PC-9 (cell line): ENCODE measurements at regions not wholly inside any gene's neighbourhood (a gene's known extent, or its start where the extent isn't known, plus 50 kb on each side); places are given as distances from the start of the nearest gene placed in this dataset.
"Not testable (repeated sequence)": the region's sequence is repeated elsewhere in the genome, so short reads cannot be mapped to it uniquely, and the experiment has no call there.

ENCODE experiments used
- BruUV-seq: library from RNA; stranded (reverse); fragments of 400-500 nt; replicated peaks from 2 replicates; lab custom pipeline; 2021; lab: Mats Ljungman, UMichigan
- CTCF ChIA-PET: fragments of 300-600 bp; sonication (Branson Sonifier 250); formaldehyde crosslinking; loops from one replicate; lab custom pipeline; 2022; ENCODE audit warnings: antibody characterized with exemption; lab: Charles Lee
- POLR2A ChIA-PET: fragments of 300-600 bp; sonication (Branson Sonifier 250); formaldehyde crosslinking; loops from one replicate; lab custom pipeline; 2022; ENCODE audit warnings: antibody characterized with exemption; ENCODE audit not compliant: unreplicated experiment; lab: Charles Lee
- DNase-seq, 2 experiments: peaks; one replicate each; pipeline versions ENCODE4 v3.0.0 to v3.0.0-alpha.2; 2015 to 2022; ENCODE audit warnings: mixed read lengths in 1 of 2
- H2AFZ ChIP-seq: fragments of 200-600 bp; sonication (generic); 2 replicates; pipeline ENCODE4 v1.8.1; 2017; ENCODE audit warnings: antibody characterized with exemption
- H3F3A ChIP-seq: fragments of 200-600 bp; sonication (generic); 2 replicates; pipeline ENCODE4 v1.8.1; 2017; ENCODE audit warnings: antibody characterized with exemption, mild to moderate bottlenecking, low read depth; ENCODE audit not compliant: insufficient read depth
- H3K27ac ChIP-seq: fragments of 200-600 bp; sonication (generic); 2 replicates; pipeline ENCODE4 v1.6.1; 2016; ENCODE audit warnings: mixed run types
- H3K27me3 ChIP-seq: fragments of 200-600 bp; sonication (generic); 2 replicates; pipeline ENCODE4 v1.6.1; 2016; ENCODE audit warnings: low read depth, mixed run types; ENCODE audit not compliant: insufficient read depth
- H3K36me3 ChIP-seq: fragments of 200-600 bp; sonication (generic); 2 replicates; pipeline ENCODE4 v1.6.1; 2016; ENCODE audit warnings: low read depth, mixed run types
- H3K4me1 ChIP-seq: fragments of 200-600 bp; sonication (generic); replicated peaks from 2 replicates; pipeline ENCODE4 v1.6.1; 2016; ENCODE audit warnings: mixed run types; ENCODE audit not compliant: insufficient read depth
- H3K4me2 ChIP-seq: fragments of 200-600 bp; sonication (generic); 2 replicates; pipeline ENCODE4 v1.6.1; 2017; ENCODE audit warnings: mixed run types
- H3K4me3 ChIP-seq: fragments of 200-600 bp; sonication (generic); 2 replicates; pipeline ENCODE4 v1.6.1; 2016; ENCODE audit warnings: mixed run types
- H3K79me2 ChIP-seq: fragments of 200-600 bp; sonication (generic); 2 replicates; pipeline ENCODE4 v1.6.1; 2017; ENCODE audit warnings: low read depth, mixed run types
- H3K9me2 ChIP-seq: fragments of 200-600 bp; sonication (generic); 2 replicates; pipeline ENCODE4 v1.8.1; 2017; ENCODE audit warnings: mild to moderate bottlenecking; ENCODE audit not compliant: insufficient read depth
- H3K9me3 ChIP-seq: fragments of 200-600 bp; sonication (generic); 2 replicates; pipeline ENCODE4 v1.8.1; 2016; ENCODE audit warnings: low read depth; ENCODE audit not compliant: insufficient read depth
- H4K20me1 ChIP-seq: fragments of 200-600 bp; sonication (generic); 2 replicates; pipeline ENCODE4 v1.8.1; 2017; ENCODE audit not compliant: insufficient read depth
- EZH2 ChIP-seq: fragments of 200-600 bp; sonication (generic); IDR thresholded peaks from 2 replicates; pipeline ENCODE4 v1.8.0; 2017; ENCODE audit warnings: antibody characterized with exemption, low read depth
- intact Hi-C: fragments of 100-400 bp; cut with micrococcal nuclease; formaldehyde crosslinking; loops from one replicate; pipeline ENCODE4 v1.10.0; 2022; ENCODE audit not compliant: unreplicated experiment
- TF ChIP-seq, protein P1 (sequence below): fragments of 200-600 bp; sonication (generic); conservative IDR thresholded peaks from 2 replicates; pipeline ENCODE4 v1.6.1; 2017; ENCODE audit warnings: mixed run types, antibody characterized with exemption, mild to moderate bottlenecking, moderate library complexity

DNA sequence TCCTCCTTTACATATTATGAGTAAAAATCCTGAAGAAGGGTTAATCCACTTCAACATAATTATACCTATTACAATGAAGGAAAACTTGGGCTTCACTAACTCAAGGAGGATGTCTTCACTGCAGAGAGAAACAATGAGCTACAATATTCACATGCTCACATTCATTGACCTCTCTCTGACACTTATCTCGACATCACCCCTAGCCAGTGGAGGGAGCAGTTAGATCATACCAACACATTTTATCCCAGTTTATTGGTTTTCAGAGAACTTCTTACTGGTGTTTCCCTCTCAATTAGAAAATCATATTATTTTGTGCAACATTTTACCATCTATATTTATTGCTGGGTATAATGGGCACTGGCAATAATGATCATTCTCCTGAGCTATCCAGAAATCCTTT is 646.5 kb downstream of the TENT5A start:
- H3K9me3 ChIP-seq, result no peaks in the 10 kb centered on the region
- no peaks in the 10 kb centered on the region for H3K36me3 ChIP-seq
- no peaks in the 10 kb centered on the region for H3K79me2 ChIP-seq
- H2AFZ ChIP-seq, result no peak overlapping the region
- CTCF ChIA-PET, result interaction anchor here (0.7 kb wide), 1 partner anchor 626 kb away, joined by 3 read pairs; no protein-coding TSS in a partner anchor
- no peak overlapping the region for H3K4me3 ChIP-seq
- no peaks in the 10 kb centered on the region for H4K20me1 ChIP-seq
- intact Hi-C loops, result no loop called here
- no peaks in the 10 kb centered on the region for H3F3A ChIP-seq
- DNase-seq, result no peak
- TF ChIP-seq, protein P1, sequence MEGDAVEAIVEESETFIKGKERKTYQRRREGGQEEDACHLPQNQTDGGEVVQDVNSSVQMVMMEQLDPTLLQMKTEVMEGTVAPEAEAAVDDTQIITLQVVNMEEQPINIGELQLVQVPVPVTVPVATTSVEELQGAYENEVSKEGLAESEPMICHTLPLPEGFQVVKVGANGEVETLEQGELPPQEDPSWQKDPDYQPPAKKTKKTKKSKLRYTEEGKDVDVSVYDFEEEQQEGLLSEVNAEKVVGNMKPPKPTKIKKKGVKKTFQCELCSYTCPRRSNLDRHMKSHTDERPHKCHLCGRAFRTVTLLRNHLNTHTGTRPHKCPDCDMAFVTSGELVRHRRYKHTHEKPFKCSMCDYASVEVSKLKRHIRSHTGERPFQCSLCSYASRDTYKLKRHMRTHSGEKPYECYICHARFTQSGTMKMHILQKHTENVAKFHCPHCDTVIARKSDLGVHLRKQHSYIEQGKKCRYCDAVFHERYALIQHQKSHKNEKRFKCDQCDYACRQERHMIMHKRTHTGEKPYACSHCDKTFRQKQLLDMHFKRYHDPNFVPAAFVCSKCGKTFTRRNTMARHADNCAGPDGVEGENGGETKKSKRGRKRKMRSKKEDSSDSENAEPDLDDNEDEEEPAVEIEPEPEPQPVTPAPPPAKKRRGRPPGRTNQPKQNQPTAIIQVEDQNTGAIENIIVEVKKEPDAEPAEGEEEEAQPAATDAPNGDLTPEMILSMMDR, result no peak
- no peak for TF ChIP-seq EZH2
- H3K9me2 ChIP-seq, result no peaks in the 10 kb centered on the region
- no TSS peak for BruUV-seq
- POLR2A ChIA-PET, result no interaction called here
- no peaks in the 10 kb centered on the region for H3K27me3 ChIP-seq
- H3K4me1 ChIP-seq, result no peaks in the 10 kb centered on the region
- H3K4me2 ChIP-seq, result no peak overlapping the region
- H3K27ac ChIP-seq, result no peak overlapping the region

DNA sequence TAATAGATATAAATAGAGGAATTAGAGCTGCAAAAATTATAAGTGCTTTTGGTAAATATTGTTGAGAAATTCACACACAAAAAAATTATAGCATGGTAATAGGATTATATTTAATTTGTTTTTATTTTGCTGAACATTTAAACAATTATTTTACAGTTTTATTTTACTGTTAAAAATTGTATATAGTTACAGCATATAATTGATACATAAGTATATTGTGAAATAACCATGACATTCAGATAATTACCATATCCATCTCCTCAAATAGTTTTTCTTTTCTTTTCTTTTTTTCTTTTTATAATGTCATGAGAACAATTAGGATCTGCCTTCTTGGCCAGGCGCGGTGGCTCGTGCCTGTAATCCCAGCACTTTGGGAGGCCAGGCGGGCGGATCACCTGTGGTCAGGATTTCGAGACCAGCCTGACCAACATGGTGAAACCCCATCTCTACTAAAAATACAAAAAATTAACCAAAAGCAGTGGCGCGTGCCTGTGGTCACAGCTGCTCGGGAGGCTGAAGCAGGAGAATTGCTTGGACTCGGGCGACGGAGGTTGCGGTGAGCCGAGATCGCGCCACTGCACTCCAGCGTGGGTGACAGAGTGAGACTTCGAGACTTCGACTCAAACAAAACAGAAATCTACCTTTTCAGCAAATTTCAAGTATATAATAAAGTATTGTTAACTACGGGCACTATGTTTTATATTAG is 654.2 kb downstream of the TENT5A start:
- POLR2A ChIA-PET, result interaction anchor here (0.7 kb wide), 1 partner anchor 287 kb away, joined by 3 read pairs; no protein-coding TSS in a partner anchor
- no peaks in the 10 kb centered on the region for H3K9me2 ChIP-seq
- H3K4me3 ChIP-seq, result no peak overlapping the region
- H3K4me1 ChIP-seq, result no peaks in the 10 kb centered on the region
- BruUV-seq, result no TSS peak
- no peak overlapping the region for H2AFZ ChIP-seq
- H4K20me1 ChIP-seq, result no peaks in the 10 kb centered on the region
- no peaks in the 10 kb centered on the region for H3F3A ChIP-seq
- CTCF ChIA-PET, result no interaction called here
- DNase-seq, result no peak
- no peak overlapping the region for H3K4me2 ChIP-seq
- H3K27ac ChIP-seq, result no peak overlapping the region
- intact Hi-C loops, result no loop called here
- H3K36me3 ChIP-seq, result no peaks in the 10 kb centered on the region
- no peaks in the 10 kb centered on the region for H3K27me3 ChIP-seq
- TF ChIP-seq, protein P1, result no peak
- no peak for TF ChIP-seq EZH2
- H3K9me3 ChIP-seq, result no peaks in the 10 kb centered on the region
- H3K79me2 ChIP-seq, result no peaks in the 10 kb centered on the region

DNA sequence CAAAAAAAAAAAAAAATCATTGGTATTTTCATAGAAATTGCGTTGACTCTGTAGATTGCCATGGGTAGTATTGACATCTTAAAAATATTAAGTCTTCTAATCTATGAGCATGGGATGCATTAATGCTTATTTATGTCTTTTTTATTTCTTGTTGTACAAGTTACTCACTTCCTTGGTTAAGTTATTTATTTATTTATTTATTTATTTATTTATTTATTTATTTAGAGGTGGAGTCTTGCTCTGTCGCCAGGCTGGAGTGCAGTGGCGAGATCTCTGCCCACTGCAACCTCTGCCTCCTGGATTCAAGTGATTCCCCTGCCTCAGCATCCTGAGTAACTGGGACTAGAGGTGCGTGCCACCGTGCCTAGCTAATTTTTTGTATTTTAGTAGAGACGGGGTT is 656.0 kb downstream of the TENT5A start:
- intact Hi-C loops, H3F3A ChIP-seq, POLR2A ChIA-PET, H3K9me2 ChIP-seq, CTCF ChIA-PET, H4K20me1 ChIP-seq, H3K4me1 ChIP-seq, BruUV-seq, H3K27me3 ChIP-seq, H3K4me2 ChIP-seq, H3K9me3 ChIP-seq, DNase-seq, H3K36me3 ChIP-seq, H3K4me3 ChIP-seq, H2AFZ ChIP-seq, H3K27ac ChIP-seq, H3K79me2 ChIP-seq: not testable (repeated sequence)

DNA sequence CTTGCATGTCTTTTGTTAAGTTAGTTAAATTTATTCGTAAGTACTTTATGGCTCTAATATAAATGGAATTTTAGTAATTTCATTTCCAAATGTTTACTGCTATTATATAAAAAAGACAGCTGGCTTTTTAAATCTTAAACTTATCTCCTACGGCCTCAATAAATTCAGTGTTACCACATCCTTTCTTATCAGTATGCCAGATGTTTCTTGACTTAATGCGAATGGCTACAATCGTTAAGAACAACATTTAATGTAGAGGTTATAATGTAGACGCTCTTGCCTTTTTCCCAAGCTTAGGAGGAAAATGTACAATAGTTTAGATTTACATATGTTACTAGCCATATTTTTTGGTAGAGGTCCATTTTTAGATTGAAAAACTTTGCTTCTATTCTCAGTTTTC is 659.4 kb downstream of the TENT5A start:
- Histone ChIP-seq H3K27me3 (no peaks in the 10 kb centered on the region), H3K4me3 (no peak overlapping the region), H3F3A (no peaks in the 10 kb centered on the region), H3K79me2 (no peaks in the 10 kb centered on the region), H3K9me2 (no peaks in the 10 kb centered on the region), H3K4me1 (no peaks in the 10 kb centered on the region), H3K9me3 (no peaks in the 10 kb centered on the region), H3K27ac (no peak overlapping the region), H4K20me1 (no peaks in the 10 kb centered on the region), H3K36me3 (no peaks in the 10 kb centered on the region), H2AFZ (no peak overlapping the region), H3K4me2 (no peak overlapping the region)
- POLR2A ChIA-PET, result no interaction called here
- BruUV-seq, result no TSS peak
- no peak for DNase-seq
- no peak for TF ChIP-seq EZH2
- TF ChIP-seq, protein P1, result no peak
- intact Hi-C loops, result no loop called here
- CTCF ChIA-PET, result no interaction called here
